Common myeloid progenitor, CD34-positive (primary cell): ENCODE measurements at regions not wholly inside any gene's neighbourhood (a gene's known extent, or its start where the extent isn't known, plus 50 kb on each side); places are given as distances from the start of the nearest gene placed in this dataset.

Source experiments
- CTCF ChIA-PET: fragments of 350-600 bp; sonication (Branson Sonifier 250); formaldehyde crosslinking; loops from one replicate; lab custom pipeline; 2021; ENCODE audit warnings: antibody characterized with exemption; lab: Charles Lee
- POLR2A ChIA-PET: fragments of 350-600 bp; sonication (Branson Sonifier 250); formaldehyde crosslinking; loops from one replicate; lab custom pipeline; 2021; ENCODE audit warnings: antibody characterized with exemption; lab: Charles Lee
- DNase-seq, 3 donors: peaks; one replicate each; pipeline versions ENCODE4 v3.0.0 to v3.0.0-alpha.2; 2013
- H3K27ac ChIP-seq, 2 experiments: 1 replicate in 1 of 2; 2 replicates in 1 of 2; pipeline ENCODE4 v1.7.0; 2013; ENCODE audit warnings: inconsistent platforms in 2 of 2, low read length in 2 of 2, mild to moderate bottlenecking in 2 of 2, low read depth in 1 of 2, moderate library complexity in 1 of 2; ENCODE audit not compliant: severe bottlenecking in 2 of 2, insufficient read depth in 1 of 2, poor library complexity in 1 of 2
- H3K27me3 ChIP-seq, 5 experiments: replicated peaks in 2 of 5; 1 replicate in 3 of 5; 2 replicates in 2 of 5; pipeline versions ENCODE4 v1.6.1 to v1.7.0; 2013; ENCODE audit warnings: low read length in 4 of 5, mild to moderate bottlenecking in 2 of 5, moderate library complexity in 2 of 5, inconsistent platforms in 1 of 5; ENCODE audit not compliant: insufficient read depth in 5 of 5, control insufficient read depth in 4 of 5
- H3K36me3 ChIP-seq, 4 experiments: 1 replicate in 2 of 4; 2 replicates in 2 of 4; pipeline versions ENCODE4 v1.6.1 to v1.7.0; 2013; ENCODE audit warnings: low read length in 3 of 4, control low read depth in 1 of 4, mild to moderate bottlenecking in 1 of 4; ENCODE audit not compliant: control insufficient read depth in 4 of 4, insufficient read depth in 4 of 4
- H3K4me1 ChIP-seq, 4 experiments: 1 replicate in 3 of 4; 2 replicates in 1 of 4; pipeline versions ENCODE4 v1.6.1 to v1.7.1; 2013; ENCODE audit warnings: low read length in 3 of 4, mild to moderate bottlenecking in 3 of 4, control low read depth in 1 of 4, inconsistent platforms in 1 of 4, moderate library complexity in 1 of 4; ENCODE audit not compliant: control insufficient read depth in 4 of 4, insufficient read depth in 4 of 4; ENCODE audit errors: control extremely low read depth in 1 of 4
- H3K4me3 ChIP-seq, 7 experiments: 1 replicate in 4 of 7; 2 replicates in 3 of 7; pipeline versions ENCODE4 v1.5.1 to v1.7.0; 2013; ENCODE audit warnings: mild to moderate bottlenecking in 7 of 7, low read length in 6 of 7, moderate library complexity in 6 of 7, inconsistent platforms in 2 of 7, low read depth in 2 of 7, control low read depth in 1 of 7; ENCODE audit not compliant: insufficient read depth in 4 of 7, control insufficient read depth in 1 of 7; ENCODE audit errors: extremely low read depth in 1 of 7
- H3K9me3 ChIP-seq, 5 experiments: 1 replicate in 4 of 5; 2 replicates in 1 of 5; pipeline versions ENCODE4 v1.6.1 to v1.7.1; 2013; ENCODE audit warnings: low read length in 4 of 5, mild to moderate bottlenecking in 2 of 5, inconsistent platforms in 1 of 5, low read depth in 1 of 5, moderate library complexity in 1 of 5; ENCODE audit not compliant: control insufficient read depth in 4 of 5, insufficient read depth in 2 of 5; ENCODE audit errors: control extremely low read depth in 1 of 5
- WGBS: methylation state at CpG from one replicate; pipeline ENCODE4 v1.1.5; 2013; ENCODE audit not compliant: insufficient coverage; 5-methylcytosine and 5-hydroxymethylcytosine counted together

DNA sequence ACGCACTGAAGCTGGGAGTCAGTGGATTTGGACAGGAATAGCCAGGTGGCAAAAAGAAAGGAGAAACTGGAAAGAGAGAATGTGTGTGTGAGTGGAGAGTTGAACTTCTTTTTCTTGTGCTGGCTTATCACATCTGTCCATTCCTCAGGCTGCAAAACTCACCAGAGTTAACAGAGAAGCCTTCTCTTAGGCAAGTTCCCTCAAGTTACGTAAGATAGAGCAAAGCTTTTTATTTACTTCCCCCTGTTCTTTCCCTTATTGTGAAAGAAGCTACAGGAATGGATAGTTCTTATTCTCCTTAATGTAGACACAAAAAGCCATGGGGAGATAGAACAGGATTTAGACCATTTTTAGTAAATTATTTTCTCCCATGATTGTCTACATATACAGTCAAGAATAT lies 188.6 kb downstream of the BMP2 start:
- H3K36me3 ChIP-seq: no peaks in the 10 kb centered on the region
- ChIA-PET CTCF (no interaction called here), POLR2A (no interaction called here)
- H3K4me1 ChIP-seq: peaks cover 0 to 2% (median 0%) of the 10 kb centered on the region in 4 experiments
- 100% methylated on average over 1 of the region's 2 CpGs for WGBS
- H3K4me3 ChIP-seq: no peak overlapping the region
- no peak overlapping the region for H3K27ac ChIP-seq
- peaks cover 0 to 3% (median 1%) of the 10 kb centered on the region in 5 experiments for H3K9me3 ChIP-seq
- DNase-seq: no peak
- H3K27me3 ChIP-seq: peaks cover 0 to 2% (median 0%) of the 10 kb centered on the region in 5 experiments

DNA sequence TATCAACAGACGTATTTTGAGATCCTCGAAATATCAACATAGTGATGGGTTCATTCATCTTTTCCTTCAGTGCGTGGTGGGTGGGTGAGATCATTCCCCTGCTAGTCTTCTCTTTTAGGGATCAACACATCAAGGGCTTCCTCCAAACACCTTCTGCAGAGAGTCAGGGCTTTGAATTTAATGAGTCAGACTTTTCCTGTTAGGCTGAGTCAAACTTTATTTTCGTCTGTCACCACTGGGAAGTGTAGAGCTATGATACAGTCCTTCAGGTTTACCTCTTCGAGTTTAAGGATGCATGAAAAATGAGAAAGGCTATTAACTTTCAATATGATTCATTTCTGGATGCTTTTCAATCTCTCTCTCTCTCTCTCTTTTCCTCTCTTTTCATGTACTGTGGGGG lies 189.1 kb downstream of the BMP2 start:
- peaks cover 0 to 2% (median 0%) of the 10 kb centered on the region in 4 experiments for H3K4me1 ChIP-seq
- no peak overlapping the region for H3K4me3 ChIP-seq
- WGBS: 82% methylated on average over 4 of the region's 5 CpGs
- no peak for DNase-seq
- H3K27ac ChIP-seq: no peak overlapping the region
- peaks cover 0 to 3% (median 0%) of the 10 kb centered on the region in 5 experiments for H3K9me3 ChIP-seq
- H3K27me3 ChIP-seq: peaks cover 0 to 2% (median 0%) of the 10 kb centered on the region in 5 experiments
- ChIA-PET CTCF (no interaction called here), POLR2A (no interaction called here)
- H3K36me3 ChIP-seq: no peaks in the 10 kb centered on the region

DNA sequence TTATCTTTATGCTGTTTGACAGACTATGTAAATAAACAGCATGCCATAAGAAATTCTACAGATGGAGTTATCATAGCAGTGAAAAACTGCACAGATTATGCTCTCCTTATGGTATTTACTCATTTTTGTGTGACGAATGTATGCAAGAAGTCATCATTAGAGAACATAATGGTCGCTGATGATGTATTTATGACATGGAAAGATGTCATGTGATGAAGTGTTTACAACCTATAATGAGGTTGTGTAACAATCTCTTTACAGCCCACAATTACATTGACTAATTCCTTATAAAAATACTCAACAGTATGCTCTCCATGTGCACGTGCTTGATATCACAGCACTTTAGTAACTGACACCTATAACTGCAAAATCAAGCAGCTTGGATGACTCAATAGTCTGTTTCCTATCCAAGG lies 192.4 kb downstream of the BMP2 start:
- no CpG with 5 or more reads among the region's 3 CpGs for WGBS
- Histone ChIP-seq H3K9me3 (no peaks in the 10 kb centered on the region), H3K36me3 (no peaks in the 10 kb centered on the region), H3K4me3 (no peak overlapping the region), H3K27ac (no peak overlapping the region), H3K4me1 (peaks cover 0 to 2% (median 0%) of the 10 kb centered on the region in 4 experiments), H3K27me3 (no peaks in the 10 kb centered on the region)
- CTCF ChIA-PET: interaction anchor here (1.0 kb wide), 1 partner anchor 15 kb away, joined by 3 read pairs; no protein-coding TSS in a partner anchor
- DNase-seq: no peak
- POLR2A ChIA-PET: no interaction called here

DNA sequence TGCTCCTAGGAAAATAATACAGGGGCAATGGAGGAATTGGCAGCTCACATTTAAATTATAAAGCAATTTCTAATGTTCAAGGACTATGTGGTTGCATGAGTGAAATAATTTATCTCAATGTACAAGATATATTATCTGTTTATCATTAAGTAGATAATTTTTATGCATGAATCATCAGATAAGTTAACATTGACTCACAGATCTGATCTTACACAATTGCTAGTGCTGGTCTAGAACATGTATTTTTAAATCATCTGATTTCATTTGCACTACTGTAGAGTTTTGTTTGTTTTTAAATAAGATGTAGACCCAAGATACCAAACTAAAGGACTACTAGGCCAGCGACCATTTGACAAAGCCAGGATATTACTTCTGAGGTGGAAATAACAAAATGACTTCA lies 199.2 kb downstream of the BMP2 start:
- WGBS: no CpG with 5 or more reads among the region's 1 CpG
- CTCF ChIA-PET: interaction anchor here (1.1 kb wide), 1 partner anchor 138 kb away, joined by 3 read pairs; no protein-coding TSS in a partner anchor

DNA sequence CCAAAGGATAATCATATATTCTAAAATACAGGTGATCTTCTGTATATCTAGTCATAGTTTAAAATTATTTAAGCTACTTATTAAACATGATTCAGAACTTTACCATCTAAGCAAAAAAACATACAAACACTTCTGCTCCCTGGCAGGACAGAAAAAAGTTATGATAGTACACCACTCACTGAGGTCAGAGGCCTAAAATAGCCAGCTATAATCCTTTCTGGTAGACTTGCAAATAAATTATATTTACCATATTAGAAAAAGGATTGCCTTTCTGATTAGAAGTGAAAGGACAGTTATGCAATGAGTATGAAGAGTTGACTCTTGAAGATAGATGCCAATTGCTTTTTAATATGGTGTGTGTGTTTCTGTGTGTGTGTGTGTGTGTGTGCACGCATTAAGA lies 207.4 kb downstream of the BMP2 start:
- Histone ChIP-seq H3K27ac (no peak overlapping the region), H3K9me3 (peaks cover 0 to 9% (median 0%) of the 10 kb centered on the region in 5 experiments), H3K4me1 (no peaks in the 10 kb centered on the region), H3K4me3 (no peak overlapping the region), H3K36me3 (no peaks in the 10 kb centered on the region), H3K27me3 (no peaks in the 10 kb centered on the region)
- ChIA-PET CTCF (interaction anchor here (0.9 kb wide), 1 partner anchor 15 kb away, joined by 3 read pairs; no protein-coding TSS in a partner anchor), POLR2A (no interaction called here)
- 57% methylated on average over 1 of the region's 1 CpG for WGBS
- DNase-seq: no peak

More for the DNA sequence above, 199.2 kb downstream of the BMP2 start:
- H3K9me3 ChIP-seq: no peaks in the 10 kb centered on the region
- DNase-seq: no peak
- H3K36me3 ChIP-seq: no peaks in the 10 kb centered on the region
- H3K27me3 ChIP-seq: no peaks in the 10 kb centered on the region
- POLR2A ChIA-PET: no interaction called here
- H3K27ac ChIP-seq: no peak overlapping the region
- no peaks in the 10 kb centered on the region for H3K4me1 ChIP-seq
- H3K4me3 ChIP-seq: no peak overlapping the region

DNA sequence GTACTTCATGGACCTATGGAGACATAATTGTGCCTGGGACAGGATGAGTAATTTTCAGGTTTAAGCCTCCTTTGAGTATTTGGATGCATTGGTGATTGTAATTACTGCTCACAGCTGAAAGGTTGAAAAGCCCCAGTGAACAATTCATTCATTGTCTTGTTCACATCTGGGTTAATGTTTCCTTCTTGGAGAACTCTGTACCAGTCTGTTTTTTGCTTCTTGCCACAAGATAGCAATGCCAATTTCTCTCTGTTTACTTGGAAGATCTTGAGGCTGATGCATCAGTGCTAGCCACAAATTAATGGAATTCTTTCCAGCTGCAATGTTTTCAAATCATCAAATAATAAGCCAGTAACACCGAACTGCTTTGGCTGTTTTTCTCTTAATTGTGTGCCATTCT lies 207.8 kb downstream of the BMP2 start:
- Histone ChIP-seq H3K27me3 (no peaks in the 10 kb centered on the region), H3K4me1 (no peaks in the 10 kb centered on the region), H3K9me3 (peaks cover 0 to 9% (median 0%) of the 10 kb centered on the region in 5 experiments), H3K4me3 (no peak overlapping the region), H3K27ac (no peak overlapping the region), H3K36me3 (no peaks in the 10 kb centered on the region)
- CTCF ChIA-PET: interaction anchor here (0.6 to 0.9 kb wide), 2 partner anchors 16 to 30 kb away, joined by 3 to 4 read pairs; no protein-coding TSS in a partner anchor
- POLR2A ChIA-PET: no interaction called here
- no peak for DNase-seq
- WGBS: no CpG with 5 or more reads among the region's 1 CpG

DNA sequence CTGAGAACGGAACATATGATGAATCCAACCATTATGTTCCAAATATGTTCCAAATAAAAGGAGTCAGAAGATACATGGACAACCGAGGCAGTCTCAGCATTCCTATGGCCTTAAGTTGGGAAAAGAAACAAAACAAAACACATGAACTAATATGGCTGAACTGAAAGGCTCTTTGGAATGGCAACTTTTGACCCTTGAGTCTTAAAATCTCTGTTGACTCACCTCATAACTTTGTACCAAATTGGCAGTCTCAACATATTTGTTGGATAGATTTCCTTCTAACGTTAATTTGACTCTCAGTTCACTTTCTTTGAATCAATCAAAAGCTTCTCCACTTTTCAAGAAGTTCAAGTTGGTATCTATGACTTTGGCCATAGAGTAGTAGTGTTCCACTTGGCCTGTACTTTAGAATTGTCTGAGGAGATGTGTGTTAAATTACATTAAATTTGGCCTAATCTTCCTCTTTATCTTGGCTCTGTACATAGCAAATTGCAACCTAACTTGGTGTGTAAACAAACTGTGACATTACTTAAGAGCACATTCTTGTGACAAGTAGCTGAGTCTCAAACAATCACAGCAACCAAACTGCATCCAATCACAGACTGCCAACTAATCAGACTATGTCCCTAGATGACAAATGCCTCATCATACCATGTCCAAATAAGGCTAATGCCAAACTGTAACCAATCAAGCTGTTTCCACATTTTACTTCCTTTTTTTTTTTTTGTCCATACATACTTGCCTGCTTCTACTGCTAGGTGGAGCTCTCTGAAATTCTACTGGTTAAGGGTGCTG lies 208.8 kb downstream of the BMP2 start:
- H3K27me3 ChIP-seq: no peaks in the 10 kb centered on the region
- H3K4me3 ChIP-seq: no peak overlapping the region
- CTCF ChIA-PET: interaction anchor here (0.6 kb wide), 1 partner anchor 31 kb away, joined by 4 read pairs; no protein-coding TSS in a partner anchor
- POLR2A ChIA-PET: no interaction called here
- peak in 2 of 3 donors; percentile 14 to 38 for DNase-seq
- H3K27ac ChIP-seq: no peak overlapping the region
- no peaks in the 10 kb centered on the region for H3K4me1 ChIP-seq
- peaks cover 0 to 9% (median 0%) of the 10 kb centered on the region in 5 experiments for H3K9me3 ChIP-seq
- H3K36me3 ChIP-seq: no peaks in the 10 kb centered on the region
- WGBS: 88% methylated on average over 3 of the region's 3 CpGs
